K562 (cell line): ENCODE measurements at regions not wholly inside any gene's neighbourhood (a gene's known extent, or its start where the extent isn't known, plus 50 kb on each side); places are given as distances from the start of the nearest gene placed in this dataset.

Experiments
- ADNP ChIP-seq: fragments of 200-800 bp; sonication (Bioruptor generic); IDR thresholded peaks from 2 replicates; pipeline ENCODE4 v1.6.1; 2016; ENCODE audit warnings: missing genetic modification characterization, missing compliant biosample characterization
- ATF1 ChIP-seq, 2 experiments: fragments of 450-650 bp in 1 of 2; IDR thresholded peaks; 2 replicates each; pipeline ENCODE4 v1.6.1; 2016; ENCODE audit warnings: missing compliant biosample characterization in 1 of 2, missing genetic modification characterization in 1 of 2
- C11orf30 ChIP-seq: fragments of 450-650 bp; IDR thresholded peaks from 2 replicates; pipeline ENCODE4 v1.6.1; 2016; ENCODE audit warnings: low read depth, mild to moderate bottlenecking
- CEBPG ChIP-seq, 3 experiments: fragments of 200-800 bp in 1 of 3; sonication (Bioruptor generic) in 1 of 3; sonication (generic) in 1 of 3; formaldehyde crosslinking in 1 of 3; IDR thresholded peaks in 2 of 3; conservative IDR thresholded peaks in 1 of 3; 2 replicates each; pipeline versions ENCODE4 v1.6.1 to v1.8.0; 2016 to 2022; ENCODE audit warnings: missing compliant biosample characterization in 2 of 3, missing genetic modification characterization in 2 of 3, mild to moderate bottlenecking in 1 of 3, missing genetic modification reagents in 1 of 3
- ESRRB ChIP-seq: fragments of 250-450 bp; sonication (Bioruptor Pico); IDR thresholded peaks from 2 replicates; pipeline ENCODE4 v1.5.0; 2020; ENCODE audit warnings: mild to moderate bottlenecking, moderate library complexity, borderline replicate concordance
- FOXA1 ChIP-seq: fragments of 450-650 bp; IDR thresholded peaks from 2 replicates; pipeline ENCODE4 v1.6.1; 2016; ENCODE audit warnings: mild to moderate bottlenecking, borderline replicate concordance
- FOXM1 ChIP-seq, 2 experiments: fragments of 450-650 bp in 1 of 2; sonication (generic) in 1 of 2; formaldehyde crosslinking in 1 of 2; IDR thresholded peaks; 2 replicates each; pipeline versions ENCODE4 v1.6.1 to v1.9.0; 2017 to 2022; ENCODE audit warnings: low read depth in 2 of 2, mild to moderate bottlenecking in 2 of 2, missing genetic modification reagents in 1 of 2, moderate library complexity in 1 of 2
- MYNN ChIP-seq, 2 experiments: sonication (generic); formaldehyde crosslinking in 1 of 2; IDR thresholded peaks; 2 replicates each; pipeline versions ENCODE4 v1.5.0 to v1.6.1; 2016 to 2020; ENCODE audit warnings: antibody characterized with exemption in 1 of 2, missing genetic modification reagents in 1 of 2
- NCOR1 ChIP-seq: fragments of 450-650 bp; IDR thresholded peaks from 2 replicates; pipeline ENCODE4 v1.6.1; 2016; ENCODE audit warnings: mild to moderate bottlenecking, moderate library complexity
- RNF219 ChIP-seq: fragments of 250-450 bp; sonication (Bioruptor Pico); IDR thresholded peaks from 2 replicates; pipeline ENCODE4 v1.5.0; 2022; ENCODE audit warnings: mild to moderate bottlenecking
- SMAD4 ChIP-seq: fragments of 250-450 bp; sonication (Bioruptor Pico); conservative IDR thresholded peaks from 2 replicates; pipeline ENCODE4 v1.8.0; 2021; ENCODE audit warnings: inconsistent platforms, mild to moderate bottlenecking, moderate library complexity
- ZBTB33 ChIP-seq: sonication (generic); formaldehyde crosslinking; IDR thresholded peaks from 2 replicates; pipeline ENCODE4 v1.8.1; 2023; ENCODE audit warnings: mild to moderate bottlenecking, missing genetic modification reagents
- ZFP30 ChIP-seq: fragments of 250-450 bp; sonication (Bioruptor Pico); IDR thresholded peaks from 2 replicates; pipeline ENCODE4 v1.8.0; 2022; ENCODE audit warnings: moderate library complexity, mild to moderate bottlenecking, inconsistent platforms, borderline replicate concordance

GRCh38 chr3:154976072-154976983 lies 103.8 kb upstream of the MME start (continued):
- TF ChIP-seq ATF1 (CRISPR knock-in tag; IDR thresholded peaks at IDR 0.05) = no peak
- peak; percentile 39; the same call in 1 of the 2 replicates for TF ChIP-seq ATF1 (tag; IDR thresholded peaks at IDR 0.05)
- TF ChIP-seq FOXM1 (IDR thresholded peaks at IDR 0.05; ENCODE audit: low read depth) = no peak
- no peak for TF ChIP-seq FOXM1 (CRISPR knock-in tag; IDR thresholded peaks at IDR 0.05; ENCODE audit: low read depth)
- TF ChIP-seq NCOR1 = no peak
- no peak for TF ChIP-seq CEBPG (CRISPR knock-in tag; IDR thresholded peaks at IDR 0.05)
- TF ChIP-seq CEBPG (tag; conservative IDR thresholded peaks at IDR 0.05 in 1 of 2, IDR thresholded peaks at IDR 0.05 in 1 of 2) = peak; percentile 72 to 82
- TF ChIP-seq ESRRB (CRISPR knock-in tag) = no peak
- no peak for TF ChIP-seq FOXA1
- no peak for TF ChIP-seq ZFP30
- TF ChIP-seq ZBTB33 = no peak
- no peak for TF ChIP-seq MYNN (IDR thresholded peaks at IDR 0.05)
- no peak for TF ChIP-seq MYNN (CRISPR knock-in tag; IDR thresholded peaks at IDR 0.05)
- TF ChIP-seq SMAD4 (CRISPR knock-in tag) = 0 out of 2 replicates have a peak, but pooled peaks have one; percentile 20
- TF ChIP-seq ADNP = no peak
- no peak for TF ChIP-seq RNF219 (CRISPR knock-in tag)
- TF ChIP-seq C11orf30 = peak; percentile 12; the same call in 1 of the 2 replicates
